ENCODE measurements at regions not wholly inside any gene's neighbourhood (a gene's known extent, or its start where the extent isn't known, plus 50 kb on each side); places are given as distances from the start of the nearest gene placed in this dataset.

- TF ChIP-seq USF2 (IDR thresholded peaks at IDR 0.05; ENCODE audit: low read length) (no peak), CBX8 (IDR thresholded peaks at IDR 0.05; ENCODE audit: borderline replicate concordance, low read depth, low read length) (no peak), GTF2F1 (IDR thresholded peaks at IDR 0.05; ENCODE audit: borderline replicate concordance, low read depth, low read length) (no peak), MAFK (IDR thresholded peaks at IDR 0.05; ENCODE audit: low read depth, low read length) (no peak)
Observed at GRCh38 chr13:57075588-57075987, 65.1 kb upstream of the PRR20A start (continued).

All from H1 (cell line).